ENCODE measurements at regions not wholly inside any gene's neighbourhood (a gene's known extent, or its start where the extent isn't known, plus 50 kb on each side); places are given as distances from the start of the nearest gene placed in this dataset.

DNA sequence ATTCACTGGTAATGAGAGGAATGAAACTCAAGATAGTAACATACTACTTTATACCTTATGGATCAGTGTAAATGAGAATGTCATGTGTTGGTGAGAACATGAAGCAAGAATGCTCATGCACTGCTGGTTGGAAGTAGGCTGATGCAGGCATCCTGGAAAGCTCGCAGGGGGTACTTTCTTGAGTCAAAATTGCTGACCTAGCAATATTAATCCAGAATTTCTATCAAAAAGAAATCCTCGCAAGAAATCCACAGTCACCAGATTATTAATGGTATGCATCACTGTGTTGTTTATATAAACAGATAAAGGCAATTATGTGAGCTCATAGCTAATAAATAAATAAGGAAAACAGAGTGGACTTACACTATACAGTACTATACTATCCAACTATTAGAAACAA lies 713.7 kb upstream of the PKDCC start:
- TF ChIP-seq POLR2A (IDR thresholded peaks at IDR 0.05; ENCODE audit: low read depth, low read length) (no peak), SPI1 (IDR thresholded peaks at IDR 0.05; ENCODE audit: low read depth, low read length) (no peak), POLR2AphosphoS5 (IDR thresholded peaks at IDR 0.05; ENCODE audit: low read depth, low read length) (no peak), TAF1 (IDR thresholded peaks at IDR 0.05; ENCODE audit: low read depth, low read length) (no peak), POU2F2 (IDR thresholded peaks at IDR 0.05; ENCODE audit: low read depth, low read length) (no peak), PAX5 (IDR thresholded peaks at IDR 0.05; ENCODE audit: insufficient read depth, low read length, severe bottlenecking) (no peak)
